ENCODE measurements at regions not wholly inside any gene's neighbourhood (a gene's known extent, or its start where the extent isn't known, plus 50 kb on each side); places are given as distances from the start of the nearest gene placed in this dataset.

DNA sequence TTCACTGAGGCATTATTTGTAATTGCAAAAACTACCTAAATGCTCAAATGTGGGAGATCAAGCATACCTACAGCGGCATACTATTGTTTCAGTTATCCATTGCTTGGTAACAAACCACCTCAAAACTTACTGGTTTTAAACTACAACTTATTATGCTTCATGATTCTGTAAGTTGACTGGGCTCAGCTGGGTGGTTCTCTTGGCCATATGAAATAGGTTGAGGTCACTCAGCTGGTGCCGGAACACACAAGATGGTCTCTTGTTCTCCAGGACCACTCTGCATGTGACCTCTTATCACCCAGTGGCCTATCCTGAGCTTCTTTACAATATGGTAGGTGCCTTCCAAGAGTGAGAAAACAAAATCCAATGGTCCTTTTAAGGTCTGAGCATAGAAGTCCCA lies 195.4 kb upstream of the FGGY start:
- no peaks in the 10 kb centered on the region for H3K27me3 ChIP-seq (ENCODE audit: control insufficient read depth in 5 of 5, insufficient read depth in 4 of 5, low read length in 5 of 5)
- no peak overlapping the region for H3K27ac ChIP-seq (ENCODE audit: low read depth, low read length)
- H3K9ac ChIP-seq (ENCODE audit: low read length in 5 of 5): no peak overlapping the region
- peaks cover 0 to 18% (median 14%) of the 10 kb centered on the region in 5 donors for H3K4me1 ChIP-seq (ENCODE audit: control insufficient read depth in 5 of 5, insufficient read depth in 5 of 5, low read length in 5 of 5)
- H3K36me3 ChIP-seq (ENCODE audit: control insufficient read depth in 5 of 5, insufficient read depth in 5 of 5, low read length in 5 of 5): no peaks in the 10 kb centered on the region
- H3K4me3 ChIP-seq (ENCODE audit: low read depth in 1 of 5, low read length in 5 of 5): no peak overlapping the region
- H3K9me3 ChIP-seq (ENCODE audit: control insufficient read depth in 5 of 5, low read length in 5 of 5): peaks cover 0 to 3% (median 0%) of the 10 kb centered on the region in 5 donors

DNA sequence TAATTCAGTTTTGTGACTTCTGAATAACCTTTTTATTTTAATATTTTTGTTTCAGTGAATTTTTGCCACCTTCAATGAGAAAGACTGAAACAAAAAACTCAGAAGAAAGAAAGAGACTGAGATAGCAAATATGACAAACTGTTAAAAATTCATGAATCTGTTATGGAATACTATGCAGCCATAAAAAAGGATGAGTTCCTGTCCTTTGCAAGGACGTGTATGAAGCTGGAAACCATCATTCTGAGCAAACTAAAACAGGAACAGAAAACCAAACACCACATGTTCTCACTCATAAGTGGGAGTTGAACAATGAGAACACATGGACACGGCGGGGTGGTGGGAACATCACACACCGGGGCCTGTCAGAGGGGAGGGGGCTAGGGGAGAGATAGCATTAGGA lies 193.4 kb upstream of the FGGY start:
- H3K36me3 ChIP-seq (ENCODE audit: control insufficient read depth in 5 of 5, insufficient read depth in 5 of 5, low read length in 5 of 5): no peaks in the 10 kb centered on the region
- H3K27me3 ChIP-seq (ENCODE audit: control insufficient read depth in 5 of 5, insufficient read depth in 4 of 5, low read length in 5 of 5): no peaks in the 10 kb centered on the region
- no peak overlapping the region for H3K4me3 ChIP-seq (ENCODE audit: low read depth in 1 of 5, low read length in 5 of 5)
- peaks cover 0 to 3% (median 0%) of the 10 kb centered on the region in 5 donors for H3K9me3 ChIP-seq (ENCODE audit: control insufficient read depth in 5 of 5, low read length in 5 of 5)
- peaks cover 5 to 29% (median 24%) of the 10 kb centered on the region in 5 donors for H3K4me1 ChIP-seq (ENCODE audit: control insufficient read depth in 5 of 5, insufficient read depth in 5 of 5, low read length in 5 of 5)
- H3K27ac ChIP-seq (ENCODE audit: low read depth, low read length): no peak overlapping the region
- no peak overlapping the region for H3K9ac ChIP-seq (ENCODE audit: low read length in 5 of 5)

- peaks cover 0 to 3% (median 0%) of the 10 kb centered on the region in 5 donors for H3K9me3 ChIP-seq (ENCODE audit: control insufficient read depth in 5 of 5, low read length in 5 of 5)
- H3K27ac ChIP-seq (ENCODE audit: low read depth, low read length): no peak overlapping the region
- H3K9ac ChIP-seq (ENCODE audit: low read length in 5 of 5): no peak overlapping the region
- no peaks in the 10 kb centered on the region for H3K36me3 ChIP-seq (ENCODE audit: control insufficient read depth in 5 of 5, insufficient read depth in 5 of 5, low read length in 5 of 5)
- H3K4me3 ChIP-seq (ENCODE audit: low read depth in 1 of 5, low read length in 5 of 5): no peak overlapping the region
- H3K4me1 ChIP-seq (ENCODE audit: control insufficient read depth in 5 of 5, insufficient read depth in 5 of 5, low read length in 5 of 5): peaks cover 5 to 29% (median 24%) of the 10 kb centered on the region in 5 donors
- no peaks in the 10 kb centered on the region for H3K27me3 ChIP-seq (ENCODE audit: control insufficient read depth in 5 of 5, insufficient read depth in 4 of 5, low read length in 5 of 5)
These were observed 192.6 kb upstream of the FGGY start for GRCh38 chr1:59104191-59104760.

DNA sequence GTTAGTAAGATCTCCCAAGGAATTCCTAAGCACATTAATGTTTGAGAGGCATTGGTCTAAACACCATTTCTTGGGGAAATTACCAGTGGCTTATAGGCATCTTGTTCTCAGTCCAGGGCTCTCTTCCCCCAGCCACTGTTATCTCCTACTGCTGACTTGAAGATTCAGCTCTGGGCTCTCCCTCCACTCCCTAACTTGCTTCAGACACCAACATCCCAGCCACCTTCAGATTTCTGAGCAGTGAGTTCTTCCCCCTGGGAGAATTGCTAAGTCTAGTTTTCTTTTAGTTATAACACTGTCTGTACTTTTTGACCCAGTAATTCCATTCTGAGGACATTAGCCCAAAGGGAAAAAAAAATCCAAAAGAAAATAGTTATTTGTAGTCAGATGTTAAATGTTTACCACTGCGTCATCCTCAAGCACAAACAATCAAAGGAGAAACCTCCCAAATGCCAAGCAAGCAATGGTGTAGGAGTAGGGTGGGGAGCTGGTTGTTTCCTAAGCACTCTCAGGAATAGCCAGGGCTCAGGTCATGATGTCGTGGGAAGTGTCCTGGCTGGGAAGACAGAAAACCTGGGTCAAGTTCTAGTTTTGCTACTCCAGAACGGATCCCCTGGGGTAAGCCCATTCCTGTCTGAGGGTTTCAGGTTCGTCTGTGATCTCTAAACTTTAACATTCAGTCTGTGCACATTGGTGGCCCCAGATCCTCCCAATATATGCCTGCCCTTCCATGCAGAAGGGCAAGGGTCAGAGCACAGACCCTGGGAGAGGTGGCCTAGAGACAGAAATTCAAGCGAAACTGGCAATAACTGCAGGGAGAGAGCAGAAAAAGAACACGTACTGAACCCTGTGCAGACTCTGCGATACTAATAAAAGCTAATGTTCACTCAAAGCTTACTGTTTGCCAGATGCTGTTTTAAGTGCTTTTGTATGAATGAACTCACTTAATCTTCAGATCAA lies 191.1 kb upstream of the FGGY start:
- Histone ChIP-seq H3K4me1 (ENCODE audit: control insufficient read depth in 5 of 5, insufficient read depth in 5 of 5, low read length in 5 of 5) (peaks cover 5 to 29% (median 24%) of the 10 kb centered on the region in 5 donors), H3K9ac (ENCODE audit: low read length in 5 of 5) (peak overlapping the region in 3 of 5 donors; percentile 42 to 78 (median 43)), H3K27ac (ENCODE audit: low read depth, low read length) (peak overlapping the region; percentile 82), H3K36me3 (ENCODE audit: control insufficient read depth in 5 of 5, insufficient read depth in 5 of 5, low read length in 5 of 5) (no peaks in the 10 kb centered on the region), H3K9me3 (ENCODE audit: control insufficient read depth in 5 of 5, low read length in 5 of 5) (peaks cover 0 to 3% (median 0%) of the 10 kb centered on the region in 5 donors), H3K4me3 (ENCODE audit: low read depth in 1 of 5, low read length in 5 of 5) (peak overlapping the region in 1 of 5 donors; percentile 20), H3K27me3 (ENCODE audit: control insufficient read depth in 5 of 5, insufficient read depth in 4 of 5, low read length in 5 of 5) (no peaks in the 10 kb centered on the region)

GRCh38 chr1:59107516-59107915 lies 189.4 kb upstream of the FGGY start:
- Histone ChIP-seq H3K36me3 (ENCODE audit: control insufficient read depth in 5 of 5, insufficient read depth in 5 of 5, low read length in 5 of 5) (no peaks in the 10 kb centered on the region), H3K9ac (ENCODE audit: low read length in 5 of 5) (peak overlapping the region in 1 of 5 donors; percentile 29), H3K9me3 (ENCODE audit: control insufficient read depth in 5 of 5, low read length in 5 of 5) (no peaks in the 10 kb centered on the region), H3K27ac (ENCODE audit: low read depth, low read length) (peak overlapping the region; percentile 40), H3K4me1 (ENCODE audit: control insufficient read depth in 5 of 5, insufficient read depth in 5 of 5, low read length in 5 of 5) (peaks cover 5 to 29% (median 24%) of the 10 kb centered on the region in 5 donors), H3K27me3 (ENCODE audit: control insufficient read depth in 5 of 5, insufficient read depth in 4 of 5, low read length in 5 of 5) (no peaks in the 10 kb centered on the region), H3K4me3 (ENCODE audit: low read depth in 1 of 5, low read length in 5 of 5) (no peak overlapping the region)

- peaks cover 5 to 29% (median 24%) of the 10 kb centered on the region in 5 donors for H3K4me1 ChIP-seq (ENCODE audit: control insufficient read depth in 5 of 5, insufficient read depth in 5 of 5, low read length in 5 of 5)
- H3K27ac ChIP-seq (ENCODE audit: low read depth, low read length): no peak overlapping the region
- H3K9ac ChIP-seq (ENCODE audit: low read length in 5 of 5): no peak overlapping the region
- no peak overlapping the region for H3K4me3 ChIP-seq (ENCODE audit: low read depth in 1 of 5, low read length in 5 of 5)
- H3K27me3 ChIP-seq (ENCODE audit: control insufficient read depth in 5 of 5, insufficient read depth in 4 of 5, low read length in 5 of 5): no peaks in the 10 kb centered on the region
- H3K36me3 ChIP-seq (ENCODE audit: control insufficient read depth in 5 of 5, insufficient read depth in 5 of 5, low read length in 5 of 5): no peaks in the 10 kb centered on the region
- H3K9me3 ChIP-seq (ENCODE audit: control insufficient read depth in 5 of 5, low read length in 5 of 5): no peaks in the 10 kb centered on the region
These were observed 189.0 kb upstream of the FGGY start for GRCh38 chr1:59107916-59108315.

GRCh38 chr1:59108481-59109317 lies 188.2 kb upstream of the FGGY start:
- Histone ChIP-seq H3K4me3 (ENCODE audit: low read depth in 1 of 5, low read length in 5 of 5) (no peak overlapping the region), H3K4me1 (ENCODE audit: control insufficient read depth in 5 of 5, insufficient read depth in 5 of 5, low read length in 5 of 5) (peaks cover 5 to 29% (median 24%) of the 10 kb centered on the region in 5 donors), H3K36me3 (ENCODE audit: control insufficient read depth in 5 of 5, insufficient read depth in 5 of 5, low read length in 5 of 5) (no peaks in the 10 kb centered on the region), H3K9ac (ENCODE audit: low read length in 5 of 5) (no peak overlapping the region), H3K27ac (ENCODE audit: low read depth, low read length) (no peak overlapping the region), H3K27me3 (ENCODE audit: control insufficient read depth in 5 of 5, insufficient read depth in 4 of 5, low read length in 5 of 5) (no peaks in the 10 kb centered on the region), H3K9me3 (ENCODE audit: control insufficient read depth in 5 of 5, low read length in 5 of 5) (no peaks in the 10 kb centered on the region)

DNA sequence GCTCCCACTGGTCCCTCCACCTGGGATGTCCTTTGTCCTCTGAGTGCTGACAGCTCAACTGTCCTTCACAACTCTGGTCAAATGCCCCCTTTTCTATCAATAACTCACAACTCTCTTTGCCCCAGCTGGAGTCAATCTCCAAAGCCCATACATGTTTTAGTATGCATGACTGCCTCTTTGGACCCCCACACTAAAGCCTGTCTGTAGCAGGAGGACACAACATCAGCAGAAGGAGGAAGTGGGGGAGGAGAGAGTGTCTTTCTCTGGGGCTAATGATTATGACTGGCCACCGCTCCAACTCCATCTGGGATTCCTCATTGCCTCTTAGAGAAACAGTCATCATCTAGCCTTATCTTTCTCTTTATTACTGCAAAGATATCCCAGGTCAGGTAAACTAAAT lies 186.6 kb upstream of the FGGY start:
- Histone ChIP-seq H3K4me1 (ENCODE audit: control insufficient read depth in 5 of 5, insufficient read depth in 5 of 5, low read length in 5 of 5) (peaks cover 5 to 33% (median 21%) of the 10 kb centered on the region in 5 donors), H3K4me3 (ENCODE audit: low read depth in 1 of 5, low read length in 5 of 5) (no peak overlapping the region), H3K27ac (ENCODE audit: low read depth, low read length) (no peak overlapping the region), H3K36me3 (ENCODE audit: control insufficient read depth in 5 of 5, insufficient read depth in 5 of 5, low read length in 5 of 5) (no peaks in the 10 kb centered on the region), H3K9ac (ENCODE audit: low read length in 5 of 5) (no peak overlapping the region), H3K27me3 (ENCODE audit: control insufficient read depth in 5 of 5, insufficient read depth in 4 of 5, low read length in 5 of 5) (no peaks in the 10 kb centered on the region), H3K9me3 (ENCODE audit: control insufficient read depth in 5 of 5, low read length in 5 of 5) (no peaks in the 10 kb centered on the region)

- peaks cover 0 to 11% (median 0%) of the 10 kb centered on the region in 5 donors for H3K4me1 ChIP-seq (ENCODE audit: control insufficient read depth in 5 of 5, insufficient read depth in 5 of 5, low read length in 5 of 5)
- H3K27ac ChIP-seq (ENCODE audit: low read depth, low read length): no peak overlapping the region
- no peak overlapping the region for H3K9ac ChIP-seq (ENCODE audit: low read length in 5 of 5)
- H3K4me3 ChIP-seq (ENCODE audit: low read depth in 1 of 5, low read length in 5 of 5): no peak overlapping the region
- H3K36me3 ChIP-seq (ENCODE audit: control insufficient read depth in 5 of 5, insufficient read depth in 5 of 5, low read length in 5 of 5): no peaks in the 10 kb centered on the region
- no peaks in the 10 kb centered on the region for H3K27me3 ChIP-seq (ENCODE audit: control insufficient read depth in 5 of 5, insufficient read depth in 4 of 5, low read length in 5 of 5)
- H3K9me3 ChIP-seq (ENCODE audit: control insufficient read depth in 5 of 5, low read length in 5 of 5): no peaks in the 10 kb centered on the region
These were observed 182.9 kb upstream of the FGGY start for GRCh38 chr1:59113876-59114457.

Data from subcutaneous abdominal adipose tissue (tissue), 5 donors.